ENCODE measurements at regions not wholly inside any gene's neighbourhood (a gene's known extent, or its start where the extent isn't known, plus 50 kb on each side); places are given as distances from the start of the nearest gene placed in this dataset.

- no peak overlapping the region for H2AFZ ChIP-seq (ENCODE audit: low read length)
- no peak overlapping the region for H3K27ac ChIP-seq (replicated peaks; ENCODE audit: low read length)
- H4K8ac ChIP-seq (ENCODE audit: low read depth, low read length), result no peak overlapping the region
- peak overlapping the region; percentile 28 for H3K14ac ChIP-seq (ENCODE audit: low read length)
- no peaks in the 10 kb centered on the region for H3K27me3 ChIP-seq (ENCODE audit: control insufficient read depth in 3 of 3, insufficient read depth in 3 of 3, low read depth in 1 of 3, low read length in 3 of 3)
- H2BK5ac ChIP-seq (ENCODE audit: low read length), result no peak overlapping the region
- no peak for DNase-seq (ENCODE audit: low spot score)
- no peak overlapping the region for H4K91ac ChIP-seq (ENCODE audit: low read depth, low read length, poor library complexity)
- H3K36me3 ChIP-seq (replicated peaks in 1 of 2; ENCODE audit: control insufficient read depth in 2 of 2, insufficient read depth in 2 of 2, low read length in 2 of 2), result no peaks in the 10 kb centered on the region
- no peak overlapping the region for H3K9ac ChIP-seq (ENCODE audit: low read depth, low read length, poor library complexity)
- H3K9me3 ChIP-seq (replicated peaks in 1 of 2; ENCODE audit: control insufficient read depth in 2 of 2, insufficient read depth in 1 of 2, low read depth in 1 of 2, low read length in 2 of 2), result no peaks in the 10 kb centered on the region
- no peak overlapping the region for H2BK120ac ChIP-seq (ENCODE audit: low read depth, low read length)
- no peak overlapping the region for H3K4ac ChIP-seq (ENCODE audit: low read length)
- H3K4me2 ChIP-seq (ENCODE audit: insufficient read depth, low read length, poor library complexity, severe bottlenecking), result no peak overlapping the region
- H2BK15ac ChIP-seq (ENCODE audit: low read length), result no peak overlapping the region
- H2AK5ac ChIP-seq (ENCODE audit: low read depth, low read length), result no peak overlapping the region
- no peaks in the 10 kb centered on the region for H3K4me1 ChIP-seq (ENCODE audit: control insufficient read depth in 2 of 2, insufficient read depth in 1 of 2, low read depth in 1 of 2, low read length in 2 of 2)
- no CpG with 5 or more reads among the region's 11 CpGs for WGBS, 2 donors (ENCODE audit: extremely low coverage in 2 of 2, insufficient read length in 2 of 2, insufficient replicate concordance in 1 of 2)
- no peaks in the 10 kb centered on the region for H3K79me1 ChIP-seq (ENCODE audit: low read depth, low read length)
- H3K23ac ChIP-seq (ENCODE audit: low read depth, low read length, poor library complexity), result no peak overlapping the region
- no peak overlapping the region for H3K18ac ChIP-seq (ENCODE audit: low read length)
- no peak overlapping the region for H3K4me3 ChIP-seq (ENCODE audit: low read length in 2 of 2)
- no peak overlapping the region for H2BK12ac ChIP-seq (ENCODE audit: low read length)
Measured at GRCh38 chr18:77865853-77866252, 616.2 kb downstream of the GALR1 start.

GRCh38 chr18:77866351-77866750, 616.7 kb downstream of the GALR1 start:
- Histone ChIP-seq H3K27me3 (ENCODE audit: control insufficient read depth in 3 of 3, insufficient read depth in 3 of 3, low read depth in 1 of 3, low read length in 3 of 3) (no peaks in the 10 kb centered on the region), H4K91ac (ENCODE audit: low read depth, low read length, poor library complexity) (no peak overlapping the region), H3K4ac (ENCODE audit: low read length) (no peak overlapping the region), H3K9me3 (replicated peaks in 1 of 2; ENCODE audit: control insufficient read depth in 2 of 2, insufficient read depth in 1 of 2, low read depth in 1 of 2, low read length in 2 of 2) (no peaks in the 10 kb centered on the region), H3K27ac (replicated peaks; ENCODE audit: low read length) (no peak overlapping the region), H3K18ac (ENCODE audit: low read length) (no peak overlapping the region), H3K79me1 (ENCODE audit: low read depth, low read length) (no peaks in the 10 kb centered on the region), H3K4me3 (ENCODE audit: low read length in 2 of 2) (no peak overlapping the region), H2BK120ac (ENCODE audit: low read depth, low read length) (no peak overlapping the region), H3K4me1 (ENCODE audit: control insufficient read depth in 2 of 2, insufficient read depth in 1 of 2, low read depth in 1 of 2, low read length in 2 of 2) (no peaks in the 10 kb centered on the region), H3K9ac (ENCODE audit: low read depth, low read length, poor library complexity) (no peak overlapping the region), H3K14ac (ENCODE audit: low read length) (no peak overlapping the region), H2BK12ac (ENCODE audit: low read length) (no peak overlapping the region), H3K4me2 (ENCODE audit: insufficient read depth, low read length, poor library complexity, severe bottlenecking) (no peak overlapping the region), H3K36me3 (replicated peaks in 1 of 2; ENCODE audit: control insufficient read depth in 2 of 2, insufficient read depth in 2 of 2, low read length in 2 of 2) (no peaks in the 10 kb centered on the region), H2BK5ac (ENCODE audit: low read length) (no peak overlapping the region), H2AFZ (ENCODE audit: low read length) (no peak overlapping the region), H4K8ac (ENCODE audit: low read depth, low read length) (no peak overlapping the region), H2AK5ac (ENCODE audit: low read depth, low read length) (no peak overlapping the region), H2BK15ac (ENCODE audit: low read length) (no peak overlapping the region), H3K23ac (ENCODE audit: low read depth, low read length, poor library complexity) (no peak overlapping the region)
- WGBS, 2 donors (ENCODE audit: extremely low coverage in 2 of 2, insufficient read length in 2 of 2, insufficient replicate concordance in 1 of 2), result no CpG with 5 or more reads among the region's 8 CpGs
- no peak for DNase-seq (ENCODE audit: low spot score)

GRCh38 chr18:77870199-77870598, 620.6 kb downstream of the GALR1 start:
- no peaks in the 10 kb centered on the region for H3K27me3 ChIP-seq (ENCODE audit: control insufficient read depth in 3 of 3, insufficient read depth in 3 of 3, low read depth in 1 of 3, low read length in 3 of 3)
- no peak overlapping the region for H2AFZ ChIP-seq (ENCODE audit: low read length)
- no peak overlapping the region for H2AK5ac ChIP-seq (ENCODE audit: low read depth, low read length)
- no peak overlapping the region for H3K4ac ChIP-seq (ENCODE audit: low read length)
- no peak overlapping the region for H2BK15ac ChIP-seq (ENCODE audit: low read length)
- H3K4me2 ChIP-seq (ENCODE audit: insufficient read depth, low read length, poor library complexity, severe bottlenecking), result no peak overlapping the region
- H3K23ac ChIP-seq (ENCODE audit: low read depth, low read length, poor library complexity), result no peak overlapping the region
- no peaks in the 10 kb centered on the region for H3K79me1 ChIP-seq (ENCODE audit: low read depth, low read length)
- H3K18ac ChIP-seq (ENCODE audit: low read length), result no peak overlapping the region
- H3K9ac ChIP-seq (ENCODE audit: low read depth, low read length, poor library complexity), result no peak overlapping the region
- no peaks in the 10 kb centered on the region for H3K36me3 ChIP-seq (replicated peaks in 1 of 2; ENCODE audit: control insufficient read depth in 2 of 2, insufficient read depth in 2 of 2, low read length in 2 of 2)
- H3K9me3 ChIP-seq (replicated peaks in 1 of 2; ENCODE audit: control insufficient read depth in 2 of 2, insufficient read depth in 1 of 2, low read depth in 1 of 2, low read length in 2 of 2), result no peaks in the 10 kb centered on the region
- H4K91ac ChIP-seq (ENCODE audit: low read depth, low read length, poor library complexity), result no peak overlapping the region
- no peak overlapping the region for H3K4me3 ChIP-seq (ENCODE audit: low read length in 2 of 2)
- no peak for DNase-seq (ENCODE audit: low spot score)
- no peak overlapping the region for H2BK5ac ChIP-seq (ENCODE audit: low read length)
- no peaks in the 10 kb centered on the region for H3K4me1 ChIP-seq (ENCODE audit: control insufficient read depth in 2 of 2, insufficient read depth in 1 of 2, low read depth in 1 of 2, low read length in 2 of 2)
- no CpG with 5 or more reads among the region's 10 CpGs for WGBS, 2 donors (ENCODE audit: extremely low coverage in 2 of 2, insufficient read length in 2 of 2, insufficient replicate concordance in 1 of 2)
- H2BK12ac ChIP-seq (ENCODE audit: low read length), result no peak overlapping the region
- no peak overlapping the region for H2BK120ac ChIP-seq (ENCODE audit: low read depth, low read length)
- no peak overlapping the region for H3K27ac ChIP-seq (replicated peaks; ENCODE audit: low read length)
- H3K14ac ChIP-seq (ENCODE audit: low read length), result no peak overlapping the region
- H4K8ac ChIP-seq (ENCODE audit: low read depth, low read length), result no peak overlapping the region

- Histone ChIP-seq H2BK120ac (ENCODE audit: low read depth, low read length) (no peak overlapping the region), H3K36me3 (replicated peaks in 1 of 2; ENCODE audit: control insufficient read depth in 2 of 2, insufficient read depth in 2 of 2, low read length in 2 of 2) (no peaks in the 10 kb centered on the region), H2AK5ac (ENCODE audit: low read depth, low read length) (no peak overlapping the region), H4K8ac (ENCODE audit: low read depth, low read length) (no peak overlapping the region), H3K4me1 (ENCODE audit: control insufficient read depth in 2 of 2, insufficient read depth in 1 of 2, low read depth in 1 of 2, low read length in 2 of 2) (no peaks in the 10 kb centered on the region), H3K9ac (ENCODE audit: low read depth, low read length, poor library complexity) (no peak overlapping the region), H2BK12ac (ENCODE audit: low read length) (no peak overlapping the region), H3K9me3 (replicated peaks in 1 of 2; ENCODE audit: control insufficient read depth in 2 of 2, insufficient read depth in 1 of 2, low read depth in 1 of 2, low read length in 2 of 2) (no peaks in the 10 kb centered on the region), H3K27me3 (ENCODE audit: control insufficient read depth in 3 of 3, insufficient read depth in 3 of 3, low read depth in 1 of 3, low read length in 3 of 3) (no peaks in the 10 kb centered on the region), H3K4me2 (ENCODE audit: insufficient read depth, low read length, poor library complexity, severe bottlenecking) (no peak overlapping the region), H2AFZ (ENCODE audit: low read length) (no peak overlapping the region), H3K14ac (ENCODE audit: low read length) (no peak overlapping the region), H3K4me3 (ENCODE audit: low read length in 2 of 2) (no peak overlapping the region), H3K27ac (replicated peaks; ENCODE audit: low read length) (no peak overlapping the region), H4K91ac (ENCODE audit: low read depth, low read length, poor library complexity) (no peak overlapping the region), H3K79me1 (ENCODE audit: low read depth, low read length) (no peaks in the 10 kb centered on the region), H2BK15ac (ENCODE audit: low read length) (no peak overlapping the region), H3K18ac (ENCODE audit: low read length) (no peak overlapping the region), H2BK5ac (ENCODE audit: low read length) (no peak overlapping the region), H3K4ac (ENCODE audit: low read length) (no peak overlapping the region), H3K23ac (ENCODE audit: low read depth, low read length, poor library complexity) (no peak overlapping the region)
- WGBS, 2 donors (ENCODE audit: extremely low coverage in 2 of 2, insufficient read length in 2 of 2, insufficient replicate concordance in 1 of 2), result no CpG with 5 or more reads among the region's 10 CpGs
- DNase-seq (ENCODE audit: low spot score), result no peak
Measured at GRCh38 chr18:77870894-77871293, 621.2 kb downstream of the GALR1 start.

Measured in neuronal stem cell (in vitro differentiated cells).